K562 (cell line): ENCODE measurements at regions not wholly inside any gene's neighbourhood (a gene's known extent, or its start where the extent isn't known, plus 50 kb on each side); places are given as distances from the start of the nearest gene placed in this dataset.

ENCODE experiments used
- ATAC-seq: fragments of 200-7000 bp; cut with Tn5 transposase; 3 replicates; pipeline ENCODE4 v1.9.1; 2020; ENCODE audit warnings: moderate library complexity
- BruUV-seq: library from RNA; stranded (reverse); fragments of 400-500 nt; replicated peaks from 2 replicates; lab custom pipeline; 2021; lab: Mats Ljungman, UMichigan
- CTCF ChIA-PET: fragments of 300-600 bp; formaldehyde crosslinking; extraction: SDS; loops from one replicate; lab custom pipeline; 2021; ENCODE audit warnings: low intra/inter-chr PET ratio; lab: Yijun Ruan, JAX
- POLR2A ChIA-PET: fragments of 300-600, 350-650 bp; sonication (Branson Sonifier 250); formaldehyde crosslinking; extraction: SDS; loops from one replicate; lab custom pipeline; 2021; ENCODE audit warnings: antibody characterized with exemption, inconsistent platforms; lab: Yijun Ruan, JAX
- DNase-seq, 4 experiments: peaks; one replicate each; pipeline versions ENCODE4 v3.0.0 to v3.0.0-alpha.2; 2011 to 2018; ENCODE audit warnings: low spot score in 3 of 4, mixed read lengths in 3 of 4; ENCODE audit errors: extremely low read depth in 1 of 4
- FAIRE-seq: peaks from 2 replicates; lab custom pipeline; 2011; peaks lifted over from hg19 to GRCh38; lab: Jason Lieb, UNC
- H2AFZ ChIP-seq: 2 replicates; pipeline ENCODE4 v1.6.0; 2011; ENCODE audit warnings: low read depth, low read length, control low read depth, inconsistent platforms
- H3K27ac ChIP-seq: fragments of 200-600 bp; 3 replicates; pipeline ENCODE4 v1.8.0; 2011; ENCODE audit warnings: low read depth, mild to moderate bottlenecking, control low read depth, inconsistent platforms, low read length, moderate library complexity, mixed read lengths; ENCODE audit errors: extremely low read depth
- H3K27me3 ChIP-seq, 2 experiments: fragments of 300-600 bp in 1 of 2; 2 replicates in 1 of 2; 3 replicates in 1 of 2; pipeline versions ENCODE4 v1.6.0 to v1.8.0; 2011; ENCODE audit warnings: inconsistent platforms in 2 of 2, low read length in 2 of 2, mild to moderate bottlenecking in 1 of 2, mixed read lengths in 1 of 2, moderate library complexity in 1 of 2; ENCODE audit not compliant: control insufficient read depth in 2 of 2, insufficient read depth in 2 of 2
- H3K36me3 ChIP-seq: fragments of 300-600 bp; 3 replicates; pipeline ENCODE4 v1.8.0; 2011; ENCODE audit warnings: mild to moderate bottlenecking, low read length, inconsistent platforms; ENCODE audit not compliant: control insufficient read depth, insufficient read depth
- H3K4me1 ChIP-seq, 2 experiments: fragments of 200-600 bp in 1 of 2; replicated peaks in 1 of 2; 2 replicates in 1 of 2; 3 replicates in 1 of 2; pipeline versions ENCODE4 v1.5.1 to v1.8.0; 2011; ENCODE audit warnings: inconsistent platforms in 2 of 2, low read length in 2 of 2, mild to moderate bottlenecking in 1 of 2, mixed read lengths in 1 of 2, moderate library complexity in 1 of 2; ENCODE audit not compliant: control insufficient read depth in 2 of 2, insufficient read depth in 2 of 2
- H3K4me2 ChIP-seq: 2 replicates; pipeline ENCODE4 v1.6.1; 2011; ENCODE audit warnings: low read length, control low read depth, inconsistent platforms, mixed read lengths; ENCODE audit not compliant: insufficient read depth
- H3K4me3 ChIP-seq: fragments of 200-600 bp; sonication (generic), shearing (Covaris generic); 2 replicates; pipeline ENCODE4 v1.5.1; 2016; ENCODE audit warnings: control low read depth, inconsistent platforms
- H3K79me2 ChIP-seq: fragments of 200-600 bp; 3 replicates; pipeline ENCODE4 v1.8.0; 2011; ENCODE audit warnings: low read length, inconsistent platforms; ENCODE audit not compliant: control insufficient read depth, insufficient read depth
- H3K9ac ChIP-seq, 2 experiments: 2 replicates each; pipeline versions ENCODE4 v1.6.0 to v1.6.1; 2011; ENCODE audit warnings: low read depth in 2 of 2, low read length in 2 of 2, control low read depth in 1 of 2, inconsistent platforms in 1 of 2, mild to moderate bottlenecking in 1 of 2, mixed read lengths in 1 of 2; ENCODE audit not compliant: insufficient read depth in 1 of 2
- H3K9me1 ChIP-seq: one replicate; pipeline ENCODE4 v1.6.0; 2011; ENCODE audit warnings: inconsistent platforms, mild to moderate bottlenecking, low read length, moderate library complexity; ENCODE audit not compliant: control insufficient read depth, insufficient read depth
- H3K9me3 ChIP-seq: replicated peaks from 2 replicates; pipeline ENCODE4 v1.5.1; 2011; ENCODE audit warnings: low read depth, low read length, inconsistent platforms; ENCODE audit not compliant: control insufficient read depth, insufficient read depth
- H4K20me1 ChIP-seq: replicated peaks from 2 replicates; pipeline ENCODE4 v1.6.1; 2011; ENCODE audit warnings: low read length, inconsistent platforms, mixed read lengths; ENCODE audit not compliant: control insufficient read depth, insufficient read depth
- CBX1 ChIP-seq: sonication (generic); IDR thresholded peaks from 2 replicates; pipeline ENCODE4 v1.6.1; 2016; ENCODE audit warnings: antibody characterized with exemption, low read depth, mild to moderate bottlenecking
- CREM ChIP-seq: IDR thresholded peaks from 2 replicates; pipeline ENCODE4 v1.6.1; 2014; ENCODE audit warnings: antibody characterized with exemption, low read depth
- JUNB ChIP-seq: fragments of 450-650 bp; formaldehyde crosslinking; conservative IDR thresholded peaks from 2 replicates; pipeline ENCODE4 v1.4.0; 2020; ENCODE audit warnings: mild to moderate bottlenecking
- MIER1 ChIP-seq: fragments of 450-650 bp; IDR thresholded peaks from 2 replicates; pipeline ENCODE4 v1.6.1; 2016; ENCODE audit warnings: antibody characterized with exemption, mild to moderate bottlenecking, low read depth
- SRSF1 ChIP-seq: fragments of 200-400 bp; formaldehyde crosslinking; IDR thresholded peaks from 2 replicates; pipeline ENCODE4 v1.6.1; 2017; ENCODE audit warnings: mild to moderate bottlenecking, low read depth, low read length, moderate library complexity
- TAF1 ChIP-seq: IDR thresholded peaks from 2 replicates; pipeline ENCODE4 v1.6.1; 2011; ENCODE audit warnings: mild to moderate bottlenecking, low read length, moderate library complexity; ENCODE audit not compliant: insufficient read depth, control insufficient read depth, severe bottlenecking; ENCODE audit errors: extremely low read depth
- U2AF2 ChIP-seq: fragments of 200-400 bp; formaldehyde crosslinking; optimal IDR thresholded peaks from 2 replicates; pipeline ENCODE3; 2017; ENCODE audit warnings: low read depth, mild to moderate bottlenecking, low read length
- UBTF ChIP-seq, 2 experiments: IDR thresholded peaks; 2 replicates each; pipeline ENCODE4 v1.6.1; 2012; ENCODE audit warnings: improper control_type of control experiment in 2 of 2, low read depth in 2 of 2, low read length in 2 of 2, borderline replicate concordance in 1 of 2
- XRCC4 ChIP-seq: IDR thresholded peaks from one replicate; pipeline ENCODE4 v1.6.1; 2011; ENCODE audit not compliant: insufficient read depth, insufficient read length; ENCODE audit errors: extremely low read depth
- XRCC5 ChIP-seq: fragments of 200-400 bp; formaldehyde crosslinking; IDR thresholded peaks from 2 replicates; pipeline ENCODE4 v1.6.1; 2017; ENCODE audit warnings: low read depth, mild to moderate bottlenecking, low read length
- ZNF507 ChIP-seq: conservative IDR thresholded peaks from 2 replicates; pipeline ENCODE4 v1.6.1; 2017; ENCODE audit warnings: missing genetic modification characterization, missing compliant biosample characterization
- WGBS: fragments of 100-300 bp; shearing (Covaris generic); methylation state at CpG from one replicate; pipeline ENCODE4 v1.1.6; 2016; ENCODE audit warnings: low coverage, mixed read lengths; ENCODE audit not compliant: insufficient coverage; ENCODE audit errors: missing lambda C conversion rate; 5-methylcytosine and 5-hydroxymethylcytosine counted together
- in situ Hi-C: fragments of 300-500 bp; cut with MboI; formaldehyde crosslinking; loops from 4 replicates; pipeline ENCODE4 v1.15.0; 2018; ENCODE audit warnings: inconsistent platforms, mixed read lengths
- intact Hi-C: fragments of 100-400 bp; cut with micrococcal nuclease; formaldehyde crosslinking; loops from 2 replicates; pipeline ENCODE4 v1.14.2; 2022
- TF ChIP-seq, protein P1 (sequence below), 3 experiments: IDR thresholded peaks in 2 of 3; conservative IDR thresholded peaks in 1 of 3; 2 replicates each; pipeline ENCODE4 v1.5.1; 2011 to 2012; ENCODE audit warnings: low read length in 3 of 3, mild to moderate bottlenecking in 3 of 3, control low read depth in 2 of 3, improper control_type of control experiment in 1 of 3, inconsistent platforms in 1 of 3, low read depth in 1 of 3, mixed read lengths in 1 of 3, moderate library complexity in 1 of 3; ENCODE audit not compliant: insufficient read depth in 2 of 3

DNA sequence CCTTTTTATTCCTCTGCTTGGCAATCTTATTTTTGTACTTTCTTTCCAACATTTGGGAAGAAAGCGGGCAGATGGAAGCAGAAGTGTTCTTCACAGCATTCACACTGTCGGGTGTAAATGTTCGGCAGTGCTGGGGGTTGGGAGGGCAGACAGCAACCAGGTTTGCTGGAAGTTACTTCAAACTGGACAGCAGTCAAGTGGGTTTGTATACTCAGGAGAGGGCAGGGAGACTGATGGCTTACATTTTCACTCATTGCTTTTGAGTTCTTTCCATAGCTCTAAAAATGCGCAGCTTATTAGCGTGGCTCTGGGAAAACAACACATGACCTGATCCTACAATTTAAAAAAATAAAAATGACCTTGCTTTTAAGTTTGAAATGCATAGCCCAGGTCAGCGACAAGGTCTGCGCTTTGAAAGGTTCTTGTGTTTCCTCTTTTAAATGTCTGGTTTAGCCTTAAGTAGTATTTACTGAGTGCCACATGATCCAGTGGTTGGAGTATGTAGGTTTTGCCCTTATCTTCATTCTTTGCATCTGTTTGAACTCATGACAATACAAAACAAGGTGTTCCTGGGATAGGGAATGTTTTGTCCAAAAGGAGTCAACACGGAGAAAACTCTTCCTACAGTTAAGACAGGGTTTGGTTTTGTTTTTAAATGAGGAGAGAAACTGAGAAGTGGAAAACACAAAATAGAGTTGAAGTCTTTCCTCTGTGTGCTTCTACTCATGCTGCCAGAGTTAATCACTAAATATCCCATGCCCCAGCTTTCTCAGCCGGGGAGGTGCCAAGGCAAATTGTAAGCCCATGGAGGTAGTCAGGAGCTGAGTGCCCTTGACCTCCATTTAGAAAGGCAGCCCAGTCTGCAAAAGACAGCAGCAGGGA lies 132.7 kb upstream of the DMRT1 start:
- TF ChIP-seq, protein P1, sequence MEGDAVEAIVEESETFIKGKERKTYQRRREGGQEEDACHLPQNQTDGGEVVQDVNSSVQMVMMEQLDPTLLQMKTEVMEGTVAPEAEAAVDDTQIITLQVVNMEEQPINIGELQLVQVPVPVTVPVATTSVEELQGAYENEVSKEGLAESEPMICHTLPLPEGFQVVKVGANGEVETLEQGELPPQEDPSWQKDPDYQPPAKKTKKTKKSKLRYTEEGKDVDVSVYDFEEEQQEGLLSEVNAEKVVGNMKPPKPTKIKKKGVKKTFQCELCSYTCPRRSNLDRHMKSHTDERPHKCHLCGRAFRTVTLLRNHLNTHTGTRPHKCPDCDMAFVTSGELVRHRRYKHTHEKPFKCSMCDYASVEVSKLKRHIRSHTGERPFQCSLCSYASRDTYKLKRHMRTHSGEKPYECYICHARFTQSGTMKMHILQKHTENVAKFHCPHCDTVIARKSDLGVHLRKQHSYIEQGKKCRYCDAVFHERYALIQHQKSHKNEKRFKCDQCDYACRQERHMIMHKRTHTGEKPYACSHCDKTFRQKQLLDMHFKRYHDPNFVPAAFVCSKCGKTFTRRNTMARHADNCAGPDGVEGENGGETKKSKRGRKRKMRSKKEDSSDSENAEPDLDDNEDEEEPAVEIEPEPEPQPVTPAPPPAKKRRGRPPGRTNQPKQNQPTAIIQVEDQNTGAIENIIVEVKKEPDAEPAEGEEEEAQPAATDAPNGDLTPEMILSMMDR (IDR thresholded peaks at IDR 0.05 in 2 of 3, conservative IDR thresholded peaks at IDR 0.05 in 1 of 3; ENCODE audit: insufficient read depth in 2 of 3, low read depth in 1 of 3, low read length in 3 of 3) = no peak
- TF ChIP-seq JUNB (CRISPR knock-in tag) (no peak), MIER1 (no peak), SRSF1 (no peak), TAF1 (no peak), XRCC5 (no peak), UBTF (IDR thresholded peaks at IDR 0.05; ENCODE audit: borderline replicate concordance in 1 of 2, low read depth in 2 of 2, low read length in 2 of 2) (no peak), CREM (no peak), U2AF2 (no peak), ZNF507 (tag) (no peak), XRCC4 (no peak), CBX1 (no peak)
- TF ChIP-seq, all 486 proteins: peak for 0
- DNase-seq = no peak
- intact Hi-C loops (no loop called here), in situ Hi-C loops (no loop called here)
- H3K9ac ChIP-seq = no peak overlapping the region
- no peaks in the 10 kb centered on the region for H3K79me2 ChIP-seq
- H3K36me3 ChIP-seq = no peaks in the 10 kb centered on the region
- H3K4me1 ChIP-seq = peaks cover 0 to 5% of the 10 kb centered on the region in 2 experiments; a peak in 1 of 5 replicates
- POLR2A ChIA-PET = interaction anchor here (0.6 kb wide), 1 partner anchor 481 kb away, joined by 3 read pairs; no protein-coding TSS in a partner anchor
- WGBS = 1% methylated on average over 9 of the region's 9 CpGs
- no TSS peak for BruUV-seq
- no peaks in the 10 kb centered on the region for H4K20me1 ChIP-seq
- CTCF ChIA-PET = no interaction called here
- no peak overlapping the region for H3K4me2 ChIP-seq
- H3K4me3 ChIP-seq = no peak overlapping the region
- FAIRE-seq = no peak
- H3K9me3 ChIP-seq = no peaks in the 10 kb centered on the region
- no peak overlapping the region for H2AFZ ChIP-seq
- no peaks in the 10 kb centered on the region for H3K9me1 ChIP-seq
- H3K27ac ChIP-seq = no peak overlapping the region
- peaks cover 12 to 42% of the 10 kb centered on the region in 2 experiments for H3K27me3 ChIP-seq
- no peak for ATAC-seq
